Liver (tissue), 3 donors: ENCODE measurements at regions not wholly inside any gene's neighbourhood (a gene's known extent, or its start where the extent isn't known, plus 50 kb on each side); places are given as distances from the start of the nearest gene placed in this dataset.

Experiments
- NR2F2 ChIP-seq: IDR thresholded peaks from 2 replicates; pipeline ENCODE4 v1.6.1; 2016; ENCODE audit warnings: antibody characterized with exemption
- RAD21 ChIP-seq, 2 donors: IDR thresholded peaks; 2 replicates each; pipeline ENCODE4 v1.6.1; 2016; ENCODE audit warnings: antibody characterized with exemption in 2 of 2, mild to moderate bottlenecking in 2 of 2
- TAF1 ChIP-seq: conservative IDR thresholded peaks from 2 replicates; pipeline ENCODE4 v1.6.1; 2016; ENCODE audit warnings: antibody characterized with exemption, mild to moderate bottlenecking
- YY1 ChIP-seq: IDR thresholded peaks from 2 replicates; pipeline ENCODE4 v1.6.1; 2016; ENCODE audit warnings: antibody characterized with exemption, mild to moderate bottlenecking
- TF ChIP-seq, protein P1 (sequence below): fragments of 150-350 bp; IDR thresholded peaks from 2 replicates; pipeline ENCODE4 v1.5.1; 2017; ENCODE audit warnings: improper control_type of control experiment, low read depth, low read length; ENCODE audit not compliant: missing input control
- TF ChIP-seq, protein P2 (sequence below): IDR thresholded peaks from 2 replicates; pipeline ENCODE4 v1.6.1; 2016; ENCODE audit warnings: antibody characterized with exemption
- donor health status: healthy.
- donor health status: healthy.

DNA sequence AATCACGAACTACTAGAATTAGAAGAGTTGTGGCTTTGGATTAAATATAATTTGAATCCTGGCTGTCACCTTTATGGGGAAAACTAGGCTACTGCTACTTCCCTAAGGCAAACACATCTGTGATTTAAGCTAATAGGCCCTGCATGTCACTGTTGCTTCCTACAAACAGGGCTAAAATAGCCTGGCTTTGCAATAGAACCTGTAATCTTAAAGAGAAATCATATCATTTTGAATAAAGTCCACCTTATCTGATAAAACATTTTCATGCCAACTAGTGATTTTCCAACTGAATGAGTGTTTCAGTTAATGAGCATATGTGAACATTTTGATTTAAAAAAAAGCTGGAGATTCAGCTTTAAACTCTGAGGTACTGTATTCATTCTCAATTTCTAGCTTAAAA lies 208.0 kb downstream of the GPR37 start:
- TF ChIP-seq, protein P1, sequence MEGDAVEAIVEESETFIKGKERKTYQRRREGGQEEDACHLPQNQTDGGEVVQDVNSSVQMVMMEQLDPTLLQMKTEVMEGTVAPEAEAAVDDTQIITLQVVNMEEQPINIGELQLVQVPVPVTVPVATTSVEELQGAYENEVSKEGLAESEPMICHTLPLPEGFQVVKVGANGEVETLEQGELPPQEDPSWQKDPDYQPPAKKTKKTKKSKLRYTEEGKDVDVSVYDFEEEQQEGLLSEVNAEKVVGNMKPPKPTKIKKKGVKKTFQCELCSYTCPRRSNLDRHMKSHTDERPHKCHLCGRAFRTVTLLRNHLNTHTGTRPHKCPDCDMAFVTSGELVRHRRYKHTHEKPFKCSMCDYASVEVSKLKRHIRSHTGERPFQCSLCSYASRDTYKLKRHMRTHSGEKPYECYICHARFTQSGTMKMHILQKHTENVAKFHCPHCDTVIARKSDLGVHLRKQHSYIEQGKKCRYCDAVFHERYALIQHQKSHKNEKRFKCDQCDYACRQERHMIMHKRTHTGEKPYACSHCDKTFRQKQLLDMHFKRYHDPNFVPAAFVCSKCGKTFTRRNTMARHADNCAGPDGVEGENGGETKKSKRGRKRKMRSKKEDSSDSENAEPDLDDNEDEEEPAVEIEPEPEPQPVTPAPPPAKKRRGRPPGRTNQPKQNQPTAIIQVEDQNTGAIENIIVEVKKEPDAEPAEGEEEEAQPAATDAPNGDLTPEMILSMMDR, result no peak
- TF ChIP-seq, protein P2, sequence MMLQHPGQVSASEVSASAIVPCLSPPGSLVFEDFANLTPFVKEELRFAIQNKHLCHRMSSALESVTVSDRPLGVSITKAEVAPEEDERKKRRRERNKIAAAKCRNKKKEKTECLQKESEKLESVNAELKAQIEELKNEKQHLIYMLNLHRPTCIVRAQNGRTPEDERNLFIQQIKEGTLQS, result no peak
- TF ChIP-seq NR2F2 (no peak), TAF1 (no peak), YY1 (no peak), RAD21 (IDR thresholded peaks at IDR 0.05) (no peak)
